PC-3 (cell line): ENCODE measurements at regions not wholly inside any gene's neighbourhood (a gene's known extent, or its start where the extent isn't known, plus 50 kb on each side); places are given as distances from the start of the nearest gene placed in this dataset.

Experiments
- EZH2 ChIP-seq: fragments of 300-600 bp; sonication (generic); IDR thresholded peaks from one replicate; pipeline ENCODE4 v1.6.1; 2017; ENCODE audit warnings: antibody characterized with exemption, mild to moderate bottlenecking, low read length; ENCODE audit not compliant: unreplicated experiment
- EZH2phosphoT487 ChIP-seq: fragments of 300-600 bp; sonication (generic); IDR thresholded peaks from 2 replicates; pipeline ENCODE4 v1.6.1; 2018; ENCODE audit warnings: mild to moderate bottlenecking, antibody characterized with exemption, low read length, borderline replicate concordance
- TF ChIP-seq, protein P1 (sequence below): fragments of 300-600 bp; sonication (generic); conservative IDR thresholded peaks from 2 replicates; pipeline ENCODE4 v1.5.1; 2017; ENCODE audit warnings: antibody characterized with exemption, low read depth, mild to moderate bottlenecking, low read length

DNA sequence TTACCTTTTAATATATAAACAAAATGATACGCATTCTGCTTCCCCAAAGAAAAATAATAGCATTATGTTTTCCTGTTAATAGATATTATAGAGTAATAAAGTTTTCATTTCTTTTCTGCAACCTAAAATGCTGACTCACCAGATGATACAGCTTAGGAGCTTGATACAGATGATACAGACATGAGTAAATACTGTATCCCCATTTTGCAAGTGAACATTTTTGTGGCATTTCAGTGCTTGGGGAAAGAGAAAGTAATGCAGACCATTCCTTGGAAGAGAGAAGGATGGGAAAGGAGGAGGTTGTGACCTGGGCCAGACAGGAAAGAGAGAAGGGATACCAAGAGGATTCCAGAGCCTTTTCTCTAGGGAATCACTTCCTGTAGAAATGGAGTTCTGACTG lies 97.5 kb upstream of the FSHR start:
- TF ChIP-seq, protein P1, sequence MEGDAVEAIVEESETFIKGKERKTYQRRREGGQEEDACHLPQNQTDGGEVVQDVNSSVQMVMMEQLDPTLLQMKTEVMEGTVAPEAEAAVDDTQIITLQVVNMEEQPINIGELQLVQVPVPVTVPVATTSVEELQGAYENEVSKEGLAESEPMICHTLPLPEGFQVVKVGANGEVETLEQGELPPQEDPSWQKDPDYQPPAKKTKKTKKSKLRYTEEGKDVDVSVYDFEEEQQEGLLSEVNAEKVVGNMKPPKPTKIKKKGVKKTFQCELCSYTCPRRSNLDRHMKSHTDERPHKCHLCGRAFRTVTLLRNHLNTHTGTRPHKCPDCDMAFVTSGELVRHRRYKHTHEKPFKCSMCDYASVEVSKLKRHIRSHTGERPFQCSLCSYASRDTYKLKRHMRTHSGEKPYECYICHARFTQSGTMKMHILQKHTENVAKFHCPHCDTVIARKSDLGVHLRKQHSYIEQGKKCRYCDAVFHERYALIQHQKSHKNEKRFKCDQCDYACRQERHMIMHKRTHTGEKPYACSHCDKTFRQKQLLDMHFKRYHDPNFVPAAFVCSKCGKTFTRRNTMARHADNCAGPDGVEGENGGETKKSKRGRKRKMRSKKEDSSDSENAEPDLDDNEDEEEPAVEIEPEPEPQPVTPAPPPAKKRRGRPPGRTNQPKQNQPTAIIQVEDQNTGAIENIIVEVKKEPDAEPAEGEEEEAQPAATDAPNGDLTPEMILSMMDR: no peak
- TF ChIP-seq EZH2phosphoT487 (no peak), EZH2 (no peak)
